ENCODE measurements at regions not wholly inside any gene's neighbourhood (a gene's known extent, or its start where the extent isn't known, plus 50 kb on each side); places are given as distances from the start of the nearest gene placed in this dataset.
A peak's percentile ranks its signal among the peaks of the same experiment; 100 is the strongest.

- intact Hi-C loops (cut with DNase I), result no loop called here
- Histone ChIP-seq H3K27ac (no peak overlapping the region), H3K27me3 (no peaks in the 10 kb centered on the region), H3K4me1 (no peaks in the 10 kb centered on the region), H3K4me3 (no peak overlapping the region), H3K9me3 (peaks cover 0 to 2% (median 0%) of the 10 kb centered on the region in 12 donors), H3K36me3 (no peaks in the 10 kb centered on the region)
- TF ChIP-seq POLR2A (IDR thresholded peaks at IDR 0.05) (no peak), CTCF (IDR thresholded peaks at IDR 0.05) (no peak)
- ATAC-seq (no peak), DNase-seq (no peak)
- 79 to 91% (median 87%) methylated on average over 2 of the region's 2 CpGs for WGBS, 4 donors
Observed at GRCh38 chr1:193602705-193603104, 416.3 kb upstream of the B3GALT2 start.

GRCh38 chr1:193593147-193593885 is 406.9 kb upstream of the B3GALT2 start:
- Histone ChIP-seq H3K27me3 (no peaks in the 10 kb centered on the region), H3K27ac (peak overlapping the region in 1 of 12 donors; percentile 9), H3K4me3 (no peak overlapping the region), H3K4me1 (peaks cover 0 to 49% (median 17%) of the 10 kb centered on the region in 12 donors), H3K9me3 (no peaks in the 10 kb centered on the region), H3K36me3 (no peaks in the 10 kb centered on the region)
- DNase-seq (no peak), ATAC-seq (no peak)
- WGBS, 4 donors, result 70 to 87% (median 75%) methylated on average over 3 of the region's 3 CpGs
- no peak for TF ChIP-seq POLR2A (IDR thresholded peaks at IDR 0.05)
- no peak for TF ChIP-seq CTCF (IDR thresholded peaks at IDR 0.05)
- intact Hi-C loops (cut with DNase I), result no loop called here

GRCh38 chr1:193592317-193592716 is 405.9 kb upstream of the B3GALT2 start:
- peaks cover 0 to 49% (median 18%) of the 10 kb centered on the region in 12 donors for H3K4me1 ChIP-seq

GRCh38 chr1:193590102-193590501 is 403.7 kb upstream of the B3GALT2 start:
- Histone ChIP-seq H3K27me3 (no peaks in the 10 kb centered on the region), H3K9me3 (no peaks in the 10 kb centered on the region), H3K4me1 (peaks cover 0 to 49% (median 18%) of the 10 kb centered on the region in 12 donors), H3K4me3 (peak overlapping the region in 1 of 12 donors; percentile 13), H3K36me3 (no peaks in the 10 kb centered on the region), H3K27ac (peak overlapping the region in 9 of 12 donors; percentile 3 to 67 (median 51))
- peak; percentile 49 to 73 (median 57) for ATAC-seq
- DNase-seq, result no peak
- TF ChIP-seq CTCF (IDR thresholded peaks at IDR 0.05), result no peak
- no peak for TF ChIP-seq POLR2A (IDR thresholded peaks at IDR 0.05)
- intact Hi-C loops (cut with DNase I), result no loop called here

More at GRCh38 chr1:193592317-193592716, 405.9 kb upstream of the B3GALT2 start:
- H3K9me3 ChIP-seq, result no peaks in the 10 kb centered on the region
- H3K4me3 ChIP-seq, result no peak overlapping the region
- TF ChIP-seq POLR2A (IDR thresholded peaks at IDR 0.05) (no peak), CTCF (IDR thresholded peaks at IDR 0.05) (no peak)
- H3K36me3 ChIP-seq, result no peaks in the 10 kb centered on the region
- no peaks in the 10 kb centered on the region for H3K27me3 ChIP-seq
- intact Hi-C loops (cut with DNase I), result no loop called here
- WGBS, 4 donors, result 82 to 89% (median 85%) methylated on average over 2 of the region's 2 CpGs
- no peak overlapping the region for H3K27ac ChIP-seq
- no peak for ATAC-seq
- DNase-seq, result no peak

All from heart left ventricle (tissue), 16 donors.